Tibial nerve (tissue), 4 donors: ENCODE measurements at regions not wholly inside any gene's neighbourhood (a gene's known extent, or its start where the extent isn't known, plus 50 kb on each side); places are given as distances from the start of the nearest gene placed in this dataset.

ENCODE experiments used
- DNase-seq, 2 donors: peaks; one replicate each; pipeline ENCODE4 v3.0.0-alpha.2; 2019; ENCODE audit warnings: low spot score in 2 of 2
- H3K27ac ChIP-seq, 4 donors: fragments of 200-600 bp; sonication (generic) in 3 of 4; one replicate each; pipeline ENCODE4 v1.5.1; 2017 to 2019; ENCODE audit warnings: mild to moderate bottlenecking in 1 of 4
- H3K27me3 ChIP-seq, 2 donors: fragments of 200-600 bp; sonication (generic) in 1 of 2; one replicate each; pipeline versions ENCODE4 v1.5.1 to v1.6.0; 2017 to 2019
- H3K36me3 ChIP-seq, 3 donors: fragments of 200-600 bp; sonication (generic); one replicate each; pipeline ENCODE4 v1.5.1; 2018 to 2019
- H3K4me1 ChIP-seq, 4 donors: fragments of 200-600 bp; sonication (generic) in 3 of 4; one replicate each; pipeline ENCODE4 v1.5.1; 2017 to 2019
- H3K4me3 ChIP-seq, 4 donors: fragments of 200-600 bp; sonication (generic) in 3 of 4; one replicate each; pipeline ENCODE4 v1.5.1; 2017 to 2019; ENCODE audit warnings: mild to moderate bottlenecking in 1 of 4, moderate library complexity in 1 of 4
- H3K9me3 ChIP-seq, 4 donors: fragments of 200-600 bp; sonication (generic) in 3 of 4; one replicate each; pipeline ENCODE4 v1.5.1; 2017 to 2019
- EP300 ChIP-seq, 2 donors: sonication (generic); formaldehyde crosslinking; IDR thresholded peaks; one replicate each; pipeline ENCODE4 v1.6.1; 2017; ENCODE audit warnings: antibody characterized with exemption in 2 of 2, mild to moderate bottlenecking in 1 of 2
- POLR2A ChIP-seq, 2 donors: fragments of 450-650 bp; IDR thresholded peaks; one replicate each; pipeline ENCODE4 v1.6.1; 2017; ENCODE audit warnings: antibody characterized with exemption in 2 of 2, mild to moderate bottlenecking in 2 of 2, moderate library complexity in 2 of 2
- WGBS, 2 donors: methylation state at CpG; one replicate each; pipeline ENCODE4 v1.1.5; 2018; 5-methylcytosine and 5-hydroxymethylcytosine counted together
- TF ChIP-seq, protein P1 (sequence below), 5 experiments: fragments of 200-600 bp in 3 of 5; fragments of 450-650 bp in 2 of 5; sonication (generic) in 3 of 5; IDR thresholded peaks; one replicate each; pipeline ENCODE4 v1.5.1; 2016 to 2019; ENCODE audit warnings: antibody characterized with exemption in 5 of 5, mild to moderate bottlenecking in 3 of 5, moderate library complexity in 2 of 5

DNA sequence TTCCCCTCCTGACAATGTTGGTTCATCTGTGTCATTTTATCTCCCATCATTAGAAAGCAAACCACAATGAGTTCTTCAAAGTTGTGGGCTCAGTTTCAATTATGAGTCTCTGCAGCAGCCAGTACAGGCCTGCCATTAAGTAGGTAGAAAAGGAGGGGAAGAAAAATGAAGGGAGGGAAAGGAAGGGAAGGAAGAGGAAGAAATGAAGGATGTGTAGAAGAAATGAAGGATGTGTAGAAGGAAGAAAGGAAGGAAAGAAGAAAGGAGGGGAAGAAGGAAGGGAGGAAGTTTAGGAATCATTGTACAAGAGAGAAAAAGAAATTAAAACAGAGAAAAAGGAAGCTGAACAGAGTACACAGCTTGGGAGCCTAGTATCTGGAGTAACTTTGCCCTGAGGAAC lies 498.3 kb upstream of the DAB1 start:
- TF ChIP-seq POLR2A (IDR thresholded peaks at IDR 0.05) (no peak), EP300 (IDR thresholded peaks at IDR 0.05) (no peak)
- TF ChIP-seq, protein P1, sequence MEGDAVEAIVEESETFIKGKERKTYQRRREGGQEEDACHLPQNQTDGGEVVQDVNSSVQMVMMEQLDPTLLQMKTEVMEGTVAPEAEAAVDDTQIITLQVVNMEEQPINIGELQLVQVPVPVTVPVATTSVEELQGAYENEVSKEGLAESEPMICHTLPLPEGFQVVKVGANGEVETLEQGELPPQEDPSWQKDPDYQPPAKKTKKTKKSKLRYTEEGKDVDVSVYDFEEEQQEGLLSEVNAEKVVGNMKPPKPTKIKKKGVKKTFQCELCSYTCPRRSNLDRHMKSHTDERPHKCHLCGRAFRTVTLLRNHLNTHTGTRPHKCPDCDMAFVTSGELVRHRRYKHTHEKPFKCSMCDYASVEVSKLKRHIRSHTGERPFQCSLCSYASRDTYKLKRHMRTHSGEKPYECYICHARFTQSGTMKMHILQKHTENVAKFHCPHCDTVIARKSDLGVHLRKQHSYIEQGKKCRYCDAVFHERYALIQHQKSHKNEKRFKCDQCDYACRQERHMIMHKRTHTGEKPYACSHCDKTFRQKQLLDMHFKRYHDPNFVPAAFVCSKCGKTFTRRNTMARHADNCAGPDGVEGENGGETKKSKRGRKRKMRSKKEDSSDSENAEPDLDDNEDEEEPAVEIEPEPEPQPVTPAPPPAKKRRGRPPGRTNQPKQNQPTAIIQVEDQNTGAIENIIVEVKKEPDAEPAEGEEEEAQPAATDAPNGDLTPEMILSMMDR (IDR thresholded peaks at IDR 0.05): no peak
- Histone ChIP-seq H3K4me1 (no peaks in the 10 kb centered on the region), H3K27ac (no peak overlapping the region), H3K36me3 (no peaks in the 10 kb centered on the region), H3K4me3 (no peak overlapping the region), H3K27me3 (no peaks in the 10 kb centered on the region), H3K9me3 (peaks cover 0 to 4% (median 0%) of the 10 kb centered on the region in 4 donors)
- no peak for DNase-seq

DNA sequence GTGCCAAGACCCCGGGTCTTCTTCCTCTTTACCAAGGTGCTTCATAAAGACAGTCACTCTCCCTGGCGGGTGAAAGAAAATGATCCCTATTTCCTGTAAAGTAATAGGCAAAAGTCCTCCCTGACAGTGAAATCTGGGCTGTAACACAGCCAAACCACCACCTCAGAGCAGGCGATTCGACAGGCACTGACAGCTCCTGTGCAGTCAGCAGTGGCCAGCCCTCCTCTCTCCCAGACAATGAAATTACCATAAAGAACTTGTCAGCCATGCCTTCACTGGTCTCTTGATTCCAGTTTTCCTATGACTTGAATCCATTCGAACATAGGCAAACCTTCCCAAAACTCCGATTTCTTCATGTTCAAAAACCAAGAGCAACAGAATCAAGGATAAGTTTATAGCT lies 492.2 kb upstream of the DAB1 start:
- Histone ChIP-seq H3K4me1 (no peaks in the 10 kb centered on the region), H3K27me3 (no peaks in the 10 kb centered on the region), H3K36me3 (no peaks in the 10 kb centered on the region), H3K9me3 (peaks cover 0 to 4% (median 0%) of the 10 kb centered on the region in 4 donors), H3K27ac (no peak overlapping the region), H3K4me3 (no peak overlapping the region)
- TF ChIP-seq POLR2A (IDR thresholded peaks at IDR 0.05) (no peak), EP300 (IDR thresholded peaks at IDR 0.05) (no peak)
- TF ChIP-seq, protein P1 (IDR thresholded peaks at IDR 0.05): no peak
- WGBS, 2 donors: 89 to 94% methylated on average over 6 of the region's 6 CpGs
- no peak for DNase-seq

DNA sequence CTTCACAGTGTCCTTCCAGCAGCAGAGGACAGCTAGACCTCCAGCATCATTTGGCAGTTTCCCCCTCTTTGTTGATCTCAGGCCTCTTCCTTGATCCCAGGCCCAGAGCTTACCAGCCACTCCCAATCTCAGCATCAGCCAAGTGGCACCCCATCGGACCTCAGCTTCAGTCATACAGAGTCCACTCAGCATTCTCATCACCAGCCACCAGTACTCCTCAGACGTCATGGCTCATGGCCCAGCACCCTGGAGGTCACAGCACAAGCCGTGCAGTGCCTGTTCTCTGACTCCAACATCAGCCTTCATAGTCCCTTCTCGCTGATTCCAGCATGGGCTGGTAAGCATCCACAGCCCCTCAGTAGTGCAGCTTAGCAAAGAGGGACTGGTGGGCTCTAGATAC lies 487.6 kb upstream of the DAB1 start:
- 60 to 73% methylated on average over 4 of the region's 4 CpGs for WGBS, 2 donors
- peaks cover 0 to 8% (median 0%) of the 10 kb centered on the region in 4 donors for H3K4me1 ChIP-seq
- no peaks in the 10 kb centered on the region for H3K36me3 ChIP-seq
- H3K4me3 ChIP-seq: no peak overlapping the region
- no peak for DNase-seq
- H3K27ac ChIP-seq: no peak overlapping the region
- no peaks in the 10 kb centered on the region for H3K27me3 ChIP-seq
- no peak for TF ChIP-seq EP300 (IDR thresholded peaks at IDR 0.05)
- no peak for TF ChIP-seq POLR2A (IDR thresholded peaks at IDR 0.05)
- TF ChIP-seq, protein P1 (IDR thresholded peaks at IDR 0.05): no peak
- H3K9me3 ChIP-seq: no peaks in the 10 kb centered on the region

DNA sequence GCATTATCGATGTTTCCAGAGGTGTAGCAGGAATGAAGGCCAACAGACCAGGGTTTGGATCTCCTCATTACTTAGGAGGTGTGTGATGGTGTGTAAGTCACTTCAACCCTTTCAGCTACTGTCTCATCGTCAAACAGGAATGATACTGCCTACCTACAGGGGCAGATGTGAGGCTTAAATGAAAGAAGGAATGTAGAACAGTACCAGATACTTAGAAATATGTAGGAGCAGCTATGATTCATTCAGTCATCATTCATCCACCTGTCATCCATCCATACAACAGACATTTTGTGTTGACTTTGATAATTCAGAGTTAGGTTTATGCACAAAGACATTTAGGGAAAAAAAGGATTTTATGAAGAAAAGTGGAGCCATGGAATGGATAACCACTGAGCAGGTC lies 486.9 kb upstream of the DAB1 start:
- Histone ChIP-seq H3K4me3 (no peak overlapping the region), H3K27me3 (no peaks in the 10 kb centered on the region), H3K4me1 (peaks cover 0 to 8% (median 0%) of the 10 kb centered on the region in 4 donors), H3K9me3 (no peaks in the 10 kb centered on the region), H3K27ac (no peak overlapping the region), H3K36me3 (no peaks in the 10 kb centered on the region)
- no peak for DNase-seq
- WGBS, 2 donors: 75 to 87% methylated on average over 2 of the region's 2 CpGs
- TF ChIP-seq EP300 (IDR thresholded peaks at IDR 0.05) (no peak), POLR2A (IDR thresholded peaks at IDR 0.05) (no peak)
- TF ChIP-seq, protein P1 (IDR thresholded peaks at IDR 0.05): no peak

DNA sequence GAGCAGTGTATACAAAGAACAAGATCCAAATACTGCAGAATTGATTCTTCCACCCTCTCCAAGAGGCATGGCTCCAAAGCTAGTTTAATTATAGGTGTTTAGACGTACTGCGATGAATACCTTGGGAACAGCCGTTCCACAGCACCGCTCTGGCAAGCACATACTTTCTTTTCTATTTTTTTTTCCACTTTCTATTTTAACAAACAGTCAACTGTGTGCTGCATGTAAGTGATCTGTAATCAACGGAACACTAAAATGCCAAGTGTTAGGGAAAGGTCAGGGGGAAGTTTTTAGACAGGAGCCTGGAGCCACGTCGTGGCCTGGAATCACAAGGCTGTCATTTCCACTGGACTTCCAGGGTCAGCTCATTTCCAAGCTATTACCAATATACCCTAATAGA lies 486.4 kb upstream of the DAB1 start:
- no peak for DNase-seq
- H3K4me1 ChIP-seq: peaks cover 0 to 8% (median 0%) of the 10 kb centered on the region in 4 donors
- no peaks in the 10 kb centered on the region for H3K9me3 ChIP-seq
- H3K4me3 ChIP-seq: no peak overlapping the region
- H3K27me3 ChIP-seq: no peaks in the 10 kb centered on the region
- 23 to 37% methylated on average over 7 of the region's 7 CpGs for WGBS, 2 donors
- H3K36me3 ChIP-seq: no peaks in the 10 kb centered on the region
- TF ChIP-seq, protein P1 (IDR thresholded peaks at IDR 0.05): no peak
- TF ChIP-seq EP300 (IDR thresholded peaks at IDR 0.05): no peak
- TF ChIP-seq POLR2A (IDR thresholded peaks at IDR 0.05): no peak
- no peak overlapping the region for H3K27ac ChIP-seq
